ENCODE measurements at regions not wholly inside any gene's neighbourhood (a gene's known extent, or its start where the extent isn't known, plus 50 kb on each side); places are given as distances from the start of the nearest gene placed in this dataset.

DNA sequence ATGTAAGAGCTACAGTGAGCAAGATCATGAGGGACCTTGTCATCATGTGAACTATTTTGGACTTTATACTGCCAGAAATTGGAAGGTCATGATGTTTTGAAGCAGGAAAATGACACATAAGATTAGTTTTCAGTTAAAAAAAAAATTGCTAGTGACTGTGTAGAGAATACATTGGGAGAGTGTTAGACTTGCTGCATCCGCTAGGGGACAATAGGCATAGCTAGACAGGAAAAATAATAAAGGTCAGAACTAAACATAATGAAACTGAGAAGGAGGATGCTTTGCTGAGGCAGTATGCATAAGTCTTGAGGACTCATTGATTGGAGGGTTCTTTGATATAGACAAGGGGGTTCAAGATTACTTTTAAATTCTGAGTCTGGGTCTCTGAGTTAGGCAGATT, 275.8 kb upstream of the KCNH8 start:
- Mint-ChIP-seq H3K9me3 (peaks cover 0 to 5% (median 0%) of the 10 kb centered on the region in 7 donors), H3K36me3 (no peaks in the 10 kb centered on the region), H3K27me3 (ENCODE audit: low read depth in 3 of 3) (peaks cover 0 to 2% (median 0%) of the 10 kb centered on the region in 3 donors), H3K4me1 (no peaks in the 10 kb centered on the region), H3K27ac (no peak overlapping the region), H3K4me3 (no peak overlapping the region)
- H3K4me3 ChIP-seq (replicated peaks in 1 of 3; ENCODE audit: low read depth in 2 of 3, low read length in 3 of 3) = no peak overlapping the region
- no peak for DNase-seq
- intact Hi-C loops (cut with micrococcal nuclease) = no loop called here
- H2AFZ ChIP-seq (ENCODE audit: insufficient read depth, low read depth, low read length, poor library complexity, severe bottlenecking) = no peak overlapping the region
- no peak overlapping the region for H3K4me2 ChIP-seq (replicated peaks; ENCODE audit: extremely low read depth, low read length, poor library complexity, severe bottlenecking)
- H3K9ac ChIP-seq (ENCODE audit: insufficient read depth, low read length, poor library complexity, severe bottlenecking) = no peak overlapping the region
- TF ChIP-seq, protein P1, sequence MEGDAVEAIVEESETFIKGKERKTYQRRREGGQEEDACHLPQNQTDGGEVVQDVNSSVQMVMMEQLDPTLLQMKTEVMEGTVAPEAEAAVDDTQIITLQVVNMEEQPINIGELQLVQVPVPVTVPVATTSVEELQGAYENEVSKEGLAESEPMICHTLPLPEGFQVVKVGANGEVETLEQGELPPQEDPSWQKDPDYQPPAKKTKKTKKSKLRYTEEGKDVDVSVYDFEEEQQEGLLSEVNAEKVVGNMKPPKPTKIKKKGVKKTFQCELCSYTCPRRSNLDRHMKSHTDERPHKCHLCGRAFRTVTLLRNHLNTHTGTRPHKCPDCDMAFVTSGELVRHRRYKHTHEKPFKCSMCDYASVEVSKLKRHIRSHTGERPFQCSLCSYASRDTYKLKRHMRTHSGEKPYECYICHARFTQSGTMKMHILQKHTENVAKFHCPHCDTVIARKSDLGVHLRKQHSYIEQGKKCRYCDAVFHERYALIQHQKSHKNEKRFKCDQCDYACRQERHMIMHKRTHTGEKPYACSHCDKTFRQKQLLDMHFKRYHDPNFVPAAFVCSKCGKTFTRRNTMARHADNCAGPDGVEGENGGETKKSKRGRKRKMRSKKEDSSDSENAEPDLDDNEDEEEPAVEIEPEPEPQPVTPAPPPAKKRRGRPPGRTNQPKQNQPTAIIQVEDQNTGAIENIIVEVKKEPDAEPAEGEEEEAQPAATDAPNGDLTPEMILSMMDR (IDR thresholded peaks at IDR 0.05) = no peak
- H3K27me3 ChIP-seq (ENCODE audit: control insufficient read depth in 2 of 2, insufficient read depth in 2 of 2, low read length in 2 of 2) = no peaks in the 10 kb centered on the region
- no peaks in the 10 kb centered on the region for H3K36me3 ChIP-seq (replicated peaks in 1 of 2; ENCODE audit: control insufficient read depth in 1 of 2, insufficient read depth in 2 of 2, low read length in 2 of 2)
- H4K20me1 ChIP-seq (ENCODE audit: insufficient read depth, low read length) = no peaks in the 10 kb centered on the region
- H3K27ac ChIP-seq (ENCODE audit: low read depth in 1 of 2, low read length in 2 of 2) = no peak overlapping the region
- H3K79me2 ChIP-seq (ENCODE audit: insufficient read depth, low read length) = no peaks in the 10 kb centered on the region
- H3K9me3 ChIP-seq (replicated peaks in 1 of 2; ENCODE audit: control insufficient read depth in 1 of 2, insufficient read depth in 1 of 2, low read length in 2 of 2) = no peaks in the 10 kb centered on the region
- no peaks in the 10 kb centered on the region for H3K4me1 ChIP-seq (ENCODE audit: control insufficient read depth in 1 of 2, insufficient read depth in 2 of 2, low read length in 2 of 2)
- 100% methylated on average over 1 of the region's 1 CpG for WGBS (ENCODE audit: insufficient coverage)

GRCh38 chr3:18870642-18871041, 277.7 kb upstream of the KCNH8 start:
- H3K4me3 Mint-ChIP-seq = no peak overlapping the region
- no peak overlapping the region for H3K9ac ChIP-seq (ENCODE audit: insufficient read depth, low read length, poor library complexity, severe bottlenecking)
- H3K4me2 ChIP-seq (replicated peaks; ENCODE audit: extremely low read depth, low read length, poor library complexity, severe bottlenecking) = no peak overlapping the region
- no peak overlapping the region for H3K27ac Mint-ChIP-seq
- H3K79me2 ChIP-seq (ENCODE audit: insufficient read depth, low read length) = no peaks in the 10 kb centered on the region
- TF ChIP-seq, protein P1 (IDR thresholded peaks at IDR 0.05) = no peak
- H4K20me1 ChIP-seq (ENCODE audit: insufficient read depth, low read length) = no peaks in the 10 kb centered on the region
- no peak overlapping the region for H3K4me3 ChIP-seq (replicated peaks in 1 of 3; ENCODE audit: low read depth in 2 of 3, low read length in 3 of 3)
- H3K9me3 ChIP-seq (replicated peaks in 1 of 2; ENCODE audit: control insufficient read depth in 1 of 2, insufficient read depth in 1 of 2, low read length in 2 of 2) = no peaks in the 10 kb centered on the region
- H3K36me3 Mint-ChIP-seq = no peaks in the 10 kb centered on the region
- H3K4me1 Mint-ChIP-seq = no peaks in the 10 kb centered on the region
- H3K9me3 Mint-ChIP-seq = peaks cover 0 to 6% (median 0%) of the 10 kb centered on the region in 7 donors
- no peak for DNase-seq
- no peak overlapping the region for H2AFZ ChIP-seq (ENCODE audit: insufficient read depth, low read depth, low read length, poor library complexity, severe bottlenecking)
- no peaks in the 10 kb centered on the region for H3K4me1 ChIP-seq (ENCODE audit: control insufficient read depth in 1 of 2, insufficient read depth in 2 of 2, low read length in 2 of 2)
- H3K27me3 Mint-ChIP-seq (ENCODE audit: low read depth in 3 of 3) = peaks cover 0 to 2% (median 0%) of the 10 kb centered on the region in 3 donors
- no CpG with 5 or more reads among the region's 2 CpGs for WGBS (ENCODE audit: insufficient coverage)
- H3K27ac ChIP-seq (ENCODE audit: low read depth in 1 of 2, low read length in 2 of 2) = no peak overlapping the region
- no peaks in the 10 kb centered on the region for H3K27me3 ChIP-seq (ENCODE audit: control insufficient read depth in 2 of 2, insufficient read depth in 2 of 2, low read length in 2 of 2)
- intact Hi-C loops (cut with micrococcal nuclease) = no loop called here
- H3K36me3 ChIP-seq (replicated peaks in 1 of 2; ENCODE audit: control insufficient read depth in 1 of 2, insufficient read depth in 2 of 2, low read length in 2 of 2) = no peaks in the 10 kb centered on the region
